ENCODE measurements at regions not wholly inside any gene's neighbourhood (a gene's known extent, or its start where the extent isn't known, plus 50 kb on each side); places are given as distances from the start of the nearest gene placed in this dataset.

DNA sequence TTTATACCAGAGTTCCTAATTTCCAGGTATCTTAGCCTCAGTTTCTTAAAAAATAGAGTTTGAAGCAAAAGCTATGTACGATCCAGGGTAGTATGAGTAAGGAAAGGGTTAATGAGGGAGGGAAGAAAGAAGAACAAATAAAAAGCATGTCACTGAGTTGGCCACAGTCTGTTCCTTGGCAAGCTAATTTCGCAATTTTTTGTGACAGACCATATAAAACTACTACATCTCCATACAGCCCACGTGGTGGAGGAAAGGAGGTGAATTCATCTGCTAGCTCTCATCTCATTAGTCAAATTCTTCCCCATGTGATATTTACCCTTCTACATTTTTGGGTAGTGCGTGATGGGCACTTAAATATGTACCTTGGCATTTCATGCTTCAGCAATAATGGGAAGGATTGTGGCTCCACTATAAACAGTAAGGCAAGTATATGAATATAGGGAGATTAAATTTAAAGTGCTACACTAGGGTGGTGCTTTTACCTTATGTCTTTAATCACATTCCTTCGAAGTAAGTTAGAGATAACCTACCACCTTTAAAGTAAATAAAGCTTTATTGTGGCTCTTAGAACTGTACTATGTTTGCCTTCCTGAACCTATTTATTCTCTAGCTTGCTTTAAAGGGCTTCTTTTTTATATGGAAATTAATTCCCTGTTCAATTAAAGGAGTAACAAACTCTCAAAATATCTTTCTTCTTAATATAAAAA, 102.1 kb upstream of the VAMP7 start:
- TF ChIP-seq, protein P1, sequence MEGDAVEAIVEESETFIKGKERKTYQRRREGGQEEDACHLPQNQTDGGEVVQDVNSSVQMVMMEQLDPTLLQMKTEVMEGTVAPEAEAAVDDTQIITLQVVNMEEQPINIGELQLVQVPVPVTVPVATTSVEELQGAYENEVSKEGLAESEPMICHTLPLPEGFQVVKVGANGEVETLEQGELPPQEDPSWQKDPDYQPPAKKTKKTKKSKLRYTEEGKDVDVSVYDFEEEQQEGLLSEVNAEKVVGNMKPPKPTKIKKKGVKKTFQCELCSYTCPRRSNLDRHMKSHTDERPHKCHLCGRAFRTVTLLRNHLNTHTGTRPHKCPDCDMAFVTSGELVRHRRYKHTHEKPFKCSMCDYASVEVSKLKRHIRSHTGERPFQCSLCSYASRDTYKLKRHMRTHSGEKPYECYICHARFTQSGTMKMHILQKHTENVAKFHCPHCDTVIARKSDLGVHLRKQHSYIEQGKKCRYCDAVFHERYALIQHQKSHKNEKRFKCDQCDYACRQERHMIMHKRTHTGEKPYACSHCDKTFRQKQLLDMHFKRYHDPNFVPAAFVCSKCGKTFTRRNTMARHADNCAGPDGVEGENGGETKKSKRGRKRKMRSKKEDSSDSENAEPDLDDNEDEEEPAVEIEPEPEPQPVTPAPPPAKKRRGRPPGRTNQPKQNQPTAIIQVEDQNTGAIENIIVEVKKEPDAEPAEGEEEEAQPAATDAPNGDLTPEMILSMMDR (IDR thresholded peaks at IDR 0.05): no peak
- TF ChIP-seq POLR2A (IDR thresholded peaks at IDR 0.05): no peak
